SW480 (cell line): ENCODE measurements at regions not wholly inside any gene's neighbourhood (a gene's known extent, or its start where the extent isn't known, plus 50 kb on each side); places are given as distances from the start of the nearest gene placed in this dataset.
"Not testable (repeated sequence)": the region's sequence is repeated elsewhere in the genome, so short reads cannot be mapped to it uniquely, and the experiment has no call there.

Source experiments
- DNase-seq: peaks from one replicate; pipeline ENCODE4 v3.0.0-alpha.2; 2016; ENCODE audit warnings: low spot score

GRCh38 chr6:66258731-66259487, 551.9 kb upstream of the EYS start:
- not testable (repeated sequence) for DNase-seq

DNA sequence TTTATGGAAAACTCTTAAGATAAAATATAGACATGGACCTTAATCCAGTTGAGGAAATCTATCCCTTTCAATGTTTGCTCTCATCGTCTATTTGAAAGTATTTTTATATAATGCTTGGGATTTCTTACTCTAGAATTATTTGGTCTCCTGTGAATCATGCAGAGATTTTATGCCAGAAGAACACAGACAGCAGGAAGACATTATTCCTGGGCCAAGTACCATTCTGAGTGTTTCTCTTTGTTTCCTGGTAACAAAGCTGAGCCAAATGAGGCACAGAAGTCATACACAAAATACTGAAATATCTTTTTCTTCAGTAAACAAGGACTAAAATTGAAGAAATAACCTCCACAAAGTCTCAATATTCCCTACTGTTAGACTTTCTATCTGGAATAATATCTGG, 538.2 kb upstream of the EYS start:
- DNase-seq = no peak

GRCh38 chr6:66238851-66239250, 531.8 kb upstream of the EYS start:
- DNase-seq = no peak

GRCh38 chr6:66232890-66233289, 525.9 kb upstream of the EYS start:
- DNase-seq = no peak

DNA sequence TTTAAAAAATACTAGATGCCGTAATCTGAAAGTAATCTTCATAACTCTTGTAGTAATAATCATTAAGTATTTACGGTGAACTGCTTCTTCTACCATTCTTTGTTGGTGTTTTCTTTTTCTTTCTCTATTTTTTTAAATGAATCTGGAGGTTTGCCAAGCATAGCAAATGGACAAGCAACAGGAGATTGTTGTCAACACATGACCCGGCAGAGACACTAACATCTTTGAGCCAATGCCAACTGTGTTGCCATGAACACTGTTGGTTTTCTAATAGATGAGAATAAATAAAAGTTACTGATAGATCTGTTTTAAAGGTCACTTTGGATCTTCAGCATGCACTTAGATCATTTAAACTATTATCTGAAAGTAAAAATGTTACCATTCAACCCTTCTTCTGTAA, 523.6 kb upstream of the EYS start:
- no peak for DNase-seq

- DNase-seq = no peak
These were observed 519.1 kb upstream of the EYS start for GRCh38 chr6:66226109-66226508.

- DNase-seq = no peak
These were observed 503.9 kb upstream of the EYS start for GRCh38 chr6:66210964-66211363.

GRCh38 chr6:66200390-66200789, 493.4 kb upstream of the EYS start:
- DNase-seq = no peak

DNA sequence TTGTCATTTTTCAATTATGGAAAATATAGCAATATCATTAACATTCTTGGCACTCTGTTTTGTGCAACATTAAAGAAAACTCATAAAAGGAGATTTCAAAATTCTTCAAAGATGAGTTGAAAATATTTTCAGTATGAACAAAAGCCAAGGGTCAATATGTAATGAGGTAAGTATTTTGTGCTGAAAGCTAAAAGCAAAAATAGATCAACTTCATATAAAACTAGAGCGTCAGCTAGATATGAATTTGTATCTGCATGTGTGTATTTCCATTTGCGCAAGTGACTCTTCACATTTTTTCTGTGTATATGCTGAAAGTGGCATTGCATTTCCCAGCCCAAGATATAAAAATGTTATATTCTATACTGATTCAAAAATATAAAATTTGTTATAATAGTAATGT, 492.1 kb upstream of the EYS start:
- DNase-seq = no peak

DNA sequence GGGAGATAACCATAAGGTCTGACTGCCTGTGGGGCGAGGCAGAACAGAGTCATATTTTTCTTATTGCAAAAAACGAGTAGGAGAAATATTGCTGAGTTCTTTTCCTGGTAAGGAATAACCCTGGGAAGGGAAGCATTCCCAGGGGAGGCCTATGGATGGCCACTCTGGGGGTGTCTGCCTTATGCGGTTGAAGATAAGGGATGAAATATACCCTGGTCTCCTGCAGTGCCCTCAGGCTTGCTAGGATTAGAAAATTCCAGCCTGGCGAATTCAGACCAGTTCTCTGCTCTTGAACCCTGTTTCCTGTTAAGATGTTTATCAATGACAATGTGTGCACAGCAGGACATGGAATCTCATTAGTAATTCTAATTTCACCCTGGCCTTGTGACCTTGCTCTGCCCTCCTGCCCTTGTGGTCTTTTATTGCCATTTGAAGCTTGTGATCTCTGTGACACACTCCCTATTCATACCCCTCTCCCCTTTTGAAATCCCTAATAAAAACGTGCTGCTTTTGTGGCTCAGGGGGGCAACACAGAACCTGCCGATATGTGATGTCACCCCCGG, 491.1 kb upstream of the EYS start:
- DNase-seq = no peak

- DNase-seq = no peak
These were observed 483.8 kb upstream of the EYS start for GRCh38 chr6:66190858-66191257.

DNA sequence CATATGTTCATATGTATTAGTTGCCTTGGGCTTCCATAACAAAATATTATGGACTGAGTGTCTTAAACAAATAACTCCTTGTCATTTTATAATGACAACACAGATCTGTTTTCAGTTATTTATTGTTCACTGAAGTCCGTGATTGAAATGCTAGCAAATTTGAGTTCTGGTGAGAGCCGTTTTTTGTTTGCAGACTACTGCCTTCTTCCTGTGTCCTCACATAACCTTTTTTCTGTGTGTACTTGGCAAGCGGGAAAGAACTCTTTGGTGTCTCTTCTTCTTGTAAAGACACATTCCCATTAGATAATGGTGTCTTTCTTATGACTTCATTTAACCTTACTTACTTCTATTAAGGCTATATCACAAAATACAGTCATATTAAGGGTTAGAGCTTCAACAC, 482.9 kb upstream of the EYS start:
- no peak for DNase-seq

- DNase-seq = no peak
These were observed 479.7 kb upstream of the EYS start for GRCh38 chr6:66186756-66187155.

- no peak for DNase-seq
These were observed 477.1 kb upstream of the EYS start for GRCh38 chr6:66184091-66184490.

DNA sequence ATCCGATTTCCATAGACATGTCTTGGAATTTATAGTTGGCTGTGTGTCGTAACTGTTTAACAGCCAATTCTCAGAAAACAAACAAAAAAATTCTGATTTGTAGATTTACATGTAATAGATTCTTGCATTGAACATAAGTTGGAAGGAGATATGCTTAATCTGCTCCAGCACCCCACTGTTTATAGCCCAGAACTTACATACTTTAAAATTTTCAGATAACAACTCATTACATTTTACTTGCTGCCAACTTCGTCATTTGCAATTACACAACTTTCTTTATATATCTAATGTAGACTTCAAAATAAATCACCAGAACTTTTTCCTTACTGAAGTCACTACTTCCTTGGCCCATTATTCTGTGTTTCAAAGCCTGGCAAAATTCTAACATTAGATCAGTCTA, 472.3 kb upstream of the EYS start:
- no peak for DNase-seq

- no peak for DNase-seq
These were observed 466.6 kb upstream of the EYS start for GRCh38 chr6:66173587-66173986.

- DNase-seq = not testable (repeated sequence)
These were observed 459.7 kb upstream of the EYS start for GRCh38 chr6:66166713-66167112.

DNA sequence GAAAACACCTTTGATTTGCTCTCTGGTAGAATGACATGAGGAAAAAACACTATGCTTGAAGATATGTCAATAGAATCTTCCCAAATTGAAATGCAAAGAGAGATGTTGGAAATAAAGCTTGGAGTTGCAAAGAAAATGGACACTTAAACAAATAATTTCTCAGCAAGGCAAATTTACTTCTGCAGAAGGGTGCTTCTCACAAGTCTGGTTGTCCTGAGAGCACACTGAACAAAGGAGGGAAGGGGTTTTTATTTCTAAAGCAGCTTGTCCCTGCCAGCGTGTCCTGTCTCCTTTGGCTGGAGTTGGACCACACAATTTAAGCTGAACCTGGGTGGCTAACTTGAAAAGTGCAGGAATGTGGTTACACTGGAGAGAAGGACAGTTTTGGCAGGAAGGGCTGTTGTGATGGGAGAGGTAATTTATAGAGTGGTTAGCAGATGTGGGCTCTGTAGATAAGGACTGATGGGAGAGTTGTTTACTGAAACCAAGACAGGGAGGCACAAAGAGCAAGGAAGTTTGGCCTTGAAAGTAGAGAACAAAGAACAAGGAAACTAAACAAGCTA, 454.6 kb upstream of the EYS start:
- no peak for DNase-seq

DNA sequence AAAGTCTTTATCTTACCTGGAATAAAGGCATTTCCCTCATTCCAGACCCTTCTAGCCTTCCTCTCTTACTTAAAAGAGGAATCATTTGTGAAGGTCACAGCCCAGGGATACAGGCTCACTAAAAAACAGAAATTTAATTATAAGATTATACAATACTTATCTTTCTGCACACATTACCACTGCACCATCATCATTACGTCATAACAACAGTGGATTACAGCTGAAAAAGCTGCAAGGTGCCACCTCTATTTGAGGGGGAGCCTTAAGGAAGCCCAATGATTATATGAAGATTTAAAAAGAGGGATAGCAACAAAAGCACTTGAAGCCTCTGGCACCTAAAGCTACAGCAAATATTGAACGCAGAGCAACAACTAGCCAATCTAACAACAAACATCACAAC, 452.9 kb upstream of the EYS start:
- DNase-seq = no peak

- DNase-seq = no peak
These were observed 446.2 kb upstream of the EYS start for GRCh38 chr6:66153247-66153646.

GRCh38 chr6:66149132-66149531, 442.1 kb upstream of the EYS start:
- DNase-seq = no peak

DNA sequence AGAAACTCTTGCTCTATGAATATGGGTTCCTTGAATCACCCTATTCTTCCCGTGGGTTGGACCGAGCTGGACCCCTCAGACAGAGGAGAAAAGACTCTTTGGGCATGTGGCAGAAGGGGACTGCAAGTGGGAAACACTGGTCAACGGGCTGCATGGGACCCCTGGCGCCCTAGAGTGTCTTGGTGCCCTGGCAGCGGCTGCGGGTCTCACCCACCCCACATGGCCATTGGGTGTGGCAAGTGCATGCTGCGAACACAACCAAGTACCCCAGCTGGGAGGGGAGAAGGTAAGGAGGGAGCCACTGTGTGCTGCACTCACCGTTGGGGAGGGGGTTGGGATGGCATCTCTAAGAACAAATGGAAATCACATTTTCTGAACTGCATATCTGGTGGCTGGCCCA, 438.8 kb upstream of the EYS start:
- DNase-seq = no peak

- DNase-seq = no peak
These were observed 427.0 kb upstream of the EYS start for GRCh38 chr6:66134021-66134420.

- DNase-seq = no peak
These were observed 421.6 kb upstream of the EYS start for GRCh38 chr6:66128656-66129055.
